Keratinocyte (primary cell): ENCODE measurements at regions not wholly inside any gene's neighbourhood (a gene's known extent, or its start where the extent isn't known, plus 50 kb on each side); places are given as distances from the start of the nearest gene placed in this dataset.
A peak's percentile ranks its signal among the peaks of the same experiment; 100 is the strongest.

Source experiments
- DNase-seq: peaks from one replicate; pipeline ENCODE4 v3.0.0-alpha.2; 2011; ENCODE audit warnings: low read depth, missing footprints, low spot score
- FAIRE-seq: peaks from 2 replicates; lab custom pipeline; 2011; peaks lifted over from hg19 to GRCh38; lab: Jason Lieb, UNC
- H2AFZ ChIP-seq: 2 replicates; pipeline ENCODE4 v1.6.0; 2012; ENCODE audit warnings: low read length, control low read depth, inconsistent platforms; ENCODE audit not compliant: control insufficient read depth
- H3K27ac ChIP-seq: 2 replicates; pipeline ENCODE4 v1.5.1; 2011; ENCODE audit warnings: low read length; ENCODE audit not compliant: control insufficient read depth, insufficient read depth
- H3K27me3 ChIP-seq: 3 replicates; pipeline ENCODE4 v1.6.0; 2011; ENCODE audit warnings: low read length; ENCODE audit not compliant: control insufficient read depth, insufficient read depth; ENCODE audit errors: extremely low read depth
- H3K36me3 ChIP-seq, 2 experiments: 2 replicates in 1 of 2; 3 replicates in 1 of 2; pipeline ENCODE4 v1.5.1; 2011; ENCODE audit warnings: low read length in 2 of 2, mild to moderate bottlenecking in 1 of 2; ENCODE audit not compliant: control insufficient read depth in 2 of 2, insufficient read depth in 2 of 2; ENCODE audit errors: extremely low read depth in 1 of 2
- H3K4me1 ChIP-seq: 3 replicates; pipeline ENCODE4 v1.5.1; 2011; ENCODE audit warnings: low read length; ENCODE audit not compliant: control insufficient read depth, insufficient read depth; ENCODE audit errors: extremely low read depth
- H3K4me2 ChIP-seq: 3 replicates; pipeline ENCODE4 v1.6.0; 2011; ENCODE audit warnings: low read depth, low read length; ENCODE audit not compliant: control insufficient read depth, insufficient read depth; ENCODE audit errors: extremely low read depth
- H3K4me3 ChIP-seq, 3 experiments: fragments of 200-600 bp in 1 of 3; sonication (generic) in 1 of 3; 2 replicates in 2 of 3; 3 replicates in 1 of 3; pipeline ENCODE4 v1.5.1; 2011 to 2016; ENCODE audit warnings: low read length in 3 of 3, mild to moderate bottlenecking in 3 of 3, control low read depth in 2 of 3, inconsistent platforms in 1 of 3, low read depth in 1 of 3, mixed read lengths in 1 of 3, mixed run types in 1 of 3, moderate library complexity in 1 of 3; ENCODE audit not compliant: control insufficient read depth in 2 of 3, insufficient read depth in 2 of 3; ENCODE audit errors: extremely low read depth in 1 of 3
- H3K79me2 ChIP-seq: 2 replicates; pipeline ENCODE4 v1.6.0; 2012; ENCODE audit warnings: low read length; ENCODE audit not compliant: control insufficient read depth, insufficient read depth
- H3K9ac ChIP-seq: 3 replicates; pipeline ENCODE4 v1.6.0; 2011; ENCODE audit warnings: low read length; ENCODE audit not compliant: control insufficient read depth, insufficient read depth; ENCODE audit errors: extremely low read depth
- H3K9me1 ChIP-seq: 3 replicates; pipeline ENCODE4 v1.6.0; 2011; ENCODE audit warnings: low read length; ENCODE audit not compliant: control insufficient read depth, insufficient read depth; ENCODE audit errors: extremely low read depth
- H3K9me3 ChIP-seq: 2 replicates; pipeline ENCODE4 v1.5.1; 2012; ENCODE audit warnings: low read depth, low read length; ENCODE audit not compliant: control insufficient read depth
- H4K20me1 ChIP-seq: 3 replicates; pipeline ENCODE4 v1.6.0; 2011; ENCODE audit warnings: low read length; ENCODE audit not compliant: control insufficient read depth, insufficient read depth; ENCODE audit errors: extremely low read depth
- CTCF ChIP-seq, 3 experiments: IDR thresholded peaks in 1 of 3; conservative IDR thresholded peaks in 1 of 3; optimal IDR thresholded peaks in 1 of 3; 2 replicates in 2 of 3; 3 replicates in 1 of 3; pipeline versions ENCODE3 to v1.5.1; 2011; ENCODE audit warnings: low read length in 3 of 3, mild to moderate bottlenecking in 3 of 3, moderate library complexity in 2 of 3, control low read depth in 1 of 3, inconsistent platforms in 1 of 3; ENCODE audit not compliant: insufficient read depth in 2 of 3; ENCODE audit errors: extremely low read depth in 1 of 3
- EZH2 ChIP-seq: IDR thresholded peaks from one replicate; pipeline ENCODE4 v1.6.1; 2012; ENCODE audit warnings: inconsistent platforms, mild to moderate bottlenecking, low read length, moderate library complexity
- dilution Hi-C: fragments of 300-500 bp; cut with MboI; formaldehyde crosslinking; loops from one replicate; pipeline ENCODE4 v1.7.0; 2020; ENCODE audit warnings: low sequenced_read_pairs; ENCODE audit not compliant: extremely low pct_ligation_motif_present

- H3K9ac ChIP-seq: no peak overlapping the region
Measured at GRCh38 chr3:182709306-182709705, 84.0 kb upstream of the ATP11B start.

GRCh38 chr3:182710557-182711157 is 82.6 kb upstream of the ATP11B start:
- H3K27me3 ChIP-seq: no peaks in the 10 kb centered on the region
- H3K9me1 ChIP-seq: no peaks in the 10 kb centered on the region
- no peak overlapping the region for H2AFZ ChIP-seq
- dilution Hi-C loops: no loop called here
- no peaks in the 10 kb centered on the region for H3K79me2 ChIP-seq
- H3K4me3 ChIP-seq: no peak overlapping the region
- H3K9me3 ChIP-seq: no peaks in the 10 kb centered on the region
- TF ChIP-seq EZH2: no peak
- peak in 2 of 3 experiments; percentile 42 to 56 for TF ChIP-seq CTCF (optimal IDR thresholded peaks at IDR 0.05 in 1 of 3, IDR thresholded peaks at IDR 0.05 in 1 of 3, conservative IDR thresholded peaks at IDR 0.05 in 1 of 3; ENCODE audit: extremely low read depth in 1 of 3, insufficient read depth in 2 of 3, low read length in 3 of 3)
- H3K4me1 ChIP-seq: no peaks in the 10 kb centered on the region
- no peak overlapping the region for H3K27ac ChIP-seq
- no peak for DNase-seq
- no peaks in the 10 kb centered on the region for H4K20me1 ChIP-seq
- H3K4me2 ChIP-seq: no peak overlapping the region
- no peak for FAIRE-seq
- no peak overlapping the region for H3K9ac ChIP-seq
- H3K36me3 ChIP-seq: no peaks in the 10 kb centered on the region

More at GRCh38 chr3:182709306-182709705, 84.0 kb upstream of the ATP11B start:
- Histone ChIP-seq H3K36me3 (no peaks in the 10 kb centered on the region), H3K4me3 (no peak overlapping the region), H3K4me2 (no peak overlapping the region), H3K9me3 (no peaks in the 10 kb centered on the region), H3K79me2 (no peaks in the 10 kb centered on the region), H4K20me1 (no peaks in the 10 kb centered on the region), H2AFZ (no peak overlapping the region), H3K9me1 (no peaks in the 10 kb centered on the region), H3K27me3 (no peaks in the 10 kb centered on the region), H3K27ac (no peak overlapping the region), H3K4me1 (no peaks in the 10 kb centered on the region)
- TF ChIP-seq CTCF (optimal IDR thresholded peaks at IDR 0.05 in 1 of 3, IDR thresholded peaks at IDR 0.05 in 1 of 3, conservative IDR thresholded peaks at IDR 0.05 in 1 of 3; ENCODE audit: extremely low read depth in 1 of 3, insufficient read depth in 2 of 3, low read length in 3 of 3) (no peak), EZH2 (no peak)
- no peak for DNase-seq
- dilution Hi-C loops: no loop called here
- no peak for FAIRE-seq
